PC-3 (cell line): ENCODE measurements at regions not wholly inside any gene's neighbourhood (a gene's known extent, or its start where the extent isn't known, plus 50 kb on each side); places are given as distances from the start of the nearest gene placed in this dataset.

ENCODE experiments used
- EZH2phosphoT487 ChIP-seq: fragments of 300-600 bp; sonication (generic); IDR thresholded peaks from 2 replicates; pipeline ENCODE4 v1.6.1; 2018; ENCODE audit warnings: mild to moderate bottlenecking, antibody characterized with exemption, low read length, borderline replicate concordance
- TF ChIP-seq, protein P1 (sequence below): fragments of 300-600 bp; sonication (generic); conservative IDR thresholded peaks from 2 replicates; pipeline ENCODE4 v1.5.1; 2017; ENCODE audit warnings: antibody characterized with exemption, low read depth, mild to moderate bottlenecking, low read length

DNA sequence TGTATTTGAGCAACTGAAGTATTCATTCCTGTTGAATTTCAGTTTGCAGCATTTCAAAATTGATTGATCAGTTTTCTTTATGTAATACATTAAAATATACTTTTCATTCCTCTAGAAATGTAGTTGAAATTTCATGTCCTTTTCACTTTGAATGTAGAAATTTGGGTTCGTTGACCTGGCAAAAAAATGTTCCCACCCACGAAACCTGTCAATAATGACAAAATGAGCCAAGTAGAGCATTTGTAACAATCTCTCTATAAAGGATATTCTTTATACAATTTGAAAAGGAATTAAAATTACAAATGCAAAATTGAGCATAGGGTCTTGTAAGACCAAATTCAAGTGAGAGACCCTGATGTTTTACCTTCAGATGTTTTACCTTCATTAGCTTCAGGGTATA is 283.9 kb downstream of the ANKRD50 start:
- no peak for TF ChIP-seq EZH2phosphoT487
- TF ChIP-seq, protein P1, sequence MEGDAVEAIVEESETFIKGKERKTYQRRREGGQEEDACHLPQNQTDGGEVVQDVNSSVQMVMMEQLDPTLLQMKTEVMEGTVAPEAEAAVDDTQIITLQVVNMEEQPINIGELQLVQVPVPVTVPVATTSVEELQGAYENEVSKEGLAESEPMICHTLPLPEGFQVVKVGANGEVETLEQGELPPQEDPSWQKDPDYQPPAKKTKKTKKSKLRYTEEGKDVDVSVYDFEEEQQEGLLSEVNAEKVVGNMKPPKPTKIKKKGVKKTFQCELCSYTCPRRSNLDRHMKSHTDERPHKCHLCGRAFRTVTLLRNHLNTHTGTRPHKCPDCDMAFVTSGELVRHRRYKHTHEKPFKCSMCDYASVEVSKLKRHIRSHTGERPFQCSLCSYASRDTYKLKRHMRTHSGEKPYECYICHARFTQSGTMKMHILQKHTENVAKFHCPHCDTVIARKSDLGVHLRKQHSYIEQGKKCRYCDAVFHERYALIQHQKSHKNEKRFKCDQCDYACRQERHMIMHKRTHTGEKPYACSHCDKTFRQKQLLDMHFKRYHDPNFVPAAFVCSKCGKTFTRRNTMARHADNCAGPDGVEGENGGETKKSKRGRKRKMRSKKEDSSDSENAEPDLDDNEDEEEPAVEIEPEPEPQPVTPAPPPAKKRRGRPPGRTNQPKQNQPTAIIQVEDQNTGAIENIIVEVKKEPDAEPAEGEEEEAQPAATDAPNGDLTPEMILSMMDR, result no peak
